H9 (cell line): ENCODE measurements at regions not wholly inside any gene's neighbourhood (a gene's known extent, or its start where the extent isn't known, plus 50 kb on each side); places are given as distances from the start of the nearest gene placed in this dataset.

Experiments used
- DNase-seq: peaks from one replicate; pipeline ENCODE4 v3.0.0-alpha.2; 2017
- H2AFZ ChIP-seq: one replicate; pipeline ENCODE4 v1.6.1; 2013; ENCODE audit warnings: mild to moderate bottlenecking, low read length, control low read depth, moderate library complexity
- H2AK5ac ChIP-seq: 2 replicates; pipeline ENCODE4 v1.6.1; 2013; ENCODE audit warnings: low read length, control low read depth, mixed read lengths; ENCODE audit not compliant: insufficient read length
- H2BK120ac ChIP-seq: one replicate; pipeline ENCODE4 v1.6.1; 2013; ENCODE audit warnings: low read depth, mild to moderate bottlenecking, low read length, control low read depth, inconsistent platforms; ENCODE audit not compliant: poor library complexity, severe bottlenecking
- H2BK12ac ChIP-seq: 2 replicates; pipeline ENCODE4 v1.6.1; 2013; ENCODE audit warnings: low read length, control low read depth, mixed read lengths, low read depth; ENCODE audit not compliant: insufficient read length
- H2BK15ac ChIP-seq: 2 replicates; pipeline ENCODE4 v1.6.1; 2013; ENCODE audit warnings: low read depth, low read length, control low read depth
- H2BK20ac ChIP-seq: one replicate; pipeline ENCODE4 v1.6.1; 2013; ENCODE audit warnings: low read depth, mild to moderate bottlenecking, low read length, control low read depth, inconsistent platforms; ENCODE audit not compliant: poor library complexity, severe bottlenecking
- H2BK5ac ChIP-seq: 2 replicates; pipeline ENCODE4 v1.6.1; 2013; ENCODE audit warnings: low read length, control low read depth, mixed read lengths; ENCODE audit not compliant: insufficient read length
- H3K14ac ChIP-seq: 2 replicates; pipeline ENCODE4 v1.6.1; 2013; ENCODE audit warnings: low read length, control low read depth; ENCODE audit not compliant: insufficient read depth
- H3K18ac ChIP-seq: 2 replicates; pipeline ENCODE4 v1.6.1; 2013; ENCODE audit warnings: low read depth, mild to moderate bottlenecking, mixed read lengths, low read length, control low read depth; ENCODE audit not compliant: insufficient read length
- H3K23ac ChIP-seq: 2 replicates; pipeline ENCODE4 v1.6.1; 2013; ENCODE audit warnings: low read length, control low read depth, mixed read lengths, low read depth; ENCODE audit not compliant: insufficient read length
- H3K23me2 ChIP-seq: 2 replicates; pipeline ENCODE4 v1.6.1; 2013; ENCODE audit warnings: low read depth, mild to moderate bottlenecking, mixed read lengths, low read length, control low read depth; ENCODE audit not compliant: insufficient read length, poor library complexity, severe bottlenecking
- H3K27ac ChIP-seq: 2 replicates; pipeline ENCODE4 v1.5.1; 2013; ENCODE audit warnings: low read length, control low read depth, mixed read lengths, low read depth; ENCODE audit not compliant: insufficient read length
- H3K27me3 ChIP-seq: 2 replicates; pipeline ENCODE4 v1.6.1; 2013; ENCODE audit warnings: low read length, control low read depth, inconsistent platforms; ENCODE audit not compliant: insufficient read depth
- H3K4ac ChIP-seq: 2 replicates; pipeline ENCODE4 v1.6.1; 2013; ENCODE audit warnings: low read depth, mild to moderate bottlenecking, control low read depth, inconsistent platforms, low read length, moderate library complexity
- H3K4me1 ChIP-seq: 2 replicates; pipeline ENCODE4 v1.6.1; 2013; ENCODE audit warnings: low read length, control low read depth, inconsistent platforms; ENCODE audit not compliant: insufficient read depth
- H3K4me2 ChIP-seq: 2 replicates; pipeline ENCODE4 v1.6.1; 2013; ENCODE audit warnings: low read length, control low read depth, mixed read lengths; ENCODE audit not compliant: insufficient read length, insufficient read depth
- H3K56ac ChIP-seq: 2 replicates; pipeline ENCODE4 v1.6.1; 2013; ENCODE audit warnings: low read depth, mild to moderate bottlenecking, mixed read lengths, low read length, control low read depth; ENCODE audit not compliant: insufficient read length
- H3K79me1 ChIP-seq: 2 replicates; pipeline ENCODE4 v1.6.1; 2013; ENCODE audit warnings: low read depth, mild to moderate bottlenecking, moderate library complexity, low read length, control low read depth, inconsistent platforms; ENCODE audit not compliant: insufficient read depth, poor library complexity, severe bottlenecking
- H3K79me2 ChIP-seq: 2 replicates; pipeline ENCODE4 v1.6.1; 2013; ENCODE audit warnings: low read length, control low read depth, inconsistent platforms; ENCODE audit not compliant: insufficient read depth
- H3K9ac ChIP-seq: 2 replicates; pipeline ENCODE4 v1.6.1; 2013; ENCODE audit warnings: low read length, control low read depth, mixed read lengths; ENCODE audit not compliant: insufficient read length; ENCODE audit errors: extremely low read depth
- H3K9me3 ChIP-seq: one replicate; pipeline ENCODE4 v1.6.1; 2013; ENCODE audit warnings: low read depth, low read length, inconsistent platforms; ENCODE audit not compliant: control insufficient read depth
- H3T11ph ChIP-seq: one replicate; pipeline ENCODE4 v1.6.1; 2013; ENCODE audit warnings: mild to moderate bottlenecking, low read length, control low read depth, inconsistent platforms
- H4K20me1 ChIP-seq: one replicate; pipeline ENCODE4 v1.6.1; 2013; ENCODE audit not compliant: control insufficient read depth, insufficient read length, insufficient read depth
- H4K5ac ChIP-seq: 2 replicates; pipeline ENCODE4 v1.6.1; 2013; ENCODE audit warnings: low read depth, mild to moderate bottlenecking, mixed read lengths, low read length, control low read depth; ENCODE audit not compliant: insufficient read length
- H4K8ac ChIP-seq: replicated peaks from 2 replicates; pipeline ENCODE4 v1.6.1; 2013; ENCODE audit warnings: low read length, control low read depth, mixed read lengths, low read depth; ENCODE audit not compliant: insufficient read length
- H4K91ac ChIP-seq: 2 replicates; pipeline ENCODE4 v1.6.1; 2013; ENCODE audit warnings: low read depth, mild to moderate bottlenecking, moderate library complexity, mixed read lengths, low read length, control low read depth; ENCODE audit not compliant: insufficient read length
- H3K27ac Mint-ChIP-seq, 3 experiments: 2 replicates in 2 of 3; 3 replicates in 1 of 3; pipeline ENCODE4 v1.8.0; 2020 to 2021; ENCODE audit warnings: mixed read lengths in 3 of 3, mild to moderate bottlenecking in 1 of 3, moderate library complexity in 1 of 3
- H3K27me3 Mint-ChIP-seq: 2 replicates; pipeline ENCODE4 v1.8.0; 2021; ENCODE audit warnings: low read depth, mild to moderate bottlenecking, moderate library complexity, mixed read lengths
- H3K36me3 Mint-ChIP-seq, 3 experiments: 2 replicates in 2 of 3; 3 replicates in 1 of 3; pipeline ENCODE4 v1.8.0; 2020 to 2021; ENCODE audit warnings: low read depth in 3 of 3, mixed read lengths in 3 of 3; ENCODE audit not compliant: insufficient read depth in 1 of 3
- H3K4me1 Mint-ChIP-seq, 2 experiments: 2 replicates each; pipeline ENCODE4 v1.8.0; 2020; ENCODE audit warnings: mixed read lengths in 2 of 2
- H3K4me3 Mint-ChIP-seq, 2 experiments: 2 replicates in 1 of 2; 3 replicates in 1 of 2; pipeline ENCODE4 v1.8.0; 2020 to 2021; ENCODE audit warnings: mild to moderate bottlenecking in 2 of 2, mixed read lengths in 2 of 2, moderate library complexity in 1 of 2
- H3K9me3 Mint-ChIP-seq, 2 experiments: 2 replicates in 1 of 2; 3 replicates in 1 of 2; pipeline ENCODE4 v1.8.0; 2020; ENCODE audit warnings: mild to moderate bottlenecking in 2 of 2, mixed read lengths in 2 of 2, moderate library complexity in 1 of 2
- WGBS: extraction: QIAGEN DNeasy Blood & Tissue Kit; methylation state at CpG from one replicate; pipeline ENCODE4 v1.1.7; 2013; ENCODE audit warnings: missing lambda C conversion rate, low lambda C conversion rate, mixed read lengths; ENCODE audit not compliant: insufficient read length; ENCODE audit errors: extremely low coverage; 5-methylcytosine and 5-hydroxymethylcytosine counted together
- TF ChIP-seq, protein P1 (sequence below): fragments of 200-600 bp; sonication (generic); conservative IDR thresholded peaks from 3 replicates; pipeline ENCODE4 v1.8.0; 2021; ENCODE audit warnings: antibody characterized with exemption, mild to moderate bottlenecking

DNA sequence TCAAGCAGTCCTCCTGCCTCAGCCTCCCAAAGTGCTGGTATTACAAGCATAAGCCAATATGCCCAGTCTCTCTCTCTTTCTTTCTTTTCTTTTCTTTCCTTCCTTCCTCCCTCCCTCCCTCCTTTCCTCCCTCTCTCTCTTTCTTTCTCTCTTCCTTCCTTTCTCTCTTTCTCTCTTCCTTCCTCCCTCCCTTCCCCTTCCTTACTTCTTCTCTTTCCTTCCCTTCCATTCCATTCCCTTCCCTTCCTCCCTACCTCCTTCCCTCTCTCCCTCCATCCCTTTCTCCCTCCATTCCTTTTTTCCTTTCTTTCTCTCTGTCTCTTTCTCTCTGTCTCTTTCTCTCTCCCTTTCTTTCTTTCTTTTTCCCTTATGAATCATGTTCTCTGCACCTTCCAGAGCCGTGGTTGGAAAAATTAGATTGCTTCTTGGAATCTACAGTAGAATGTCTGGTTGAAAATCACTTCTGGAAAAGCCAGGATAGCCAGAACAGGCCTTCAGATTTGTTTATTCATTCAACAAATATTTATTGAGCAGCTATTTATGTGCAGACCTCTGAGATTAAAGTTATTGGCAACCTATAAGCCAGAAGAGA, 68.4 kb upstream of the ARHGAP5 start:
- H3K9me3 Mint-ChIP-seq: no peaks in the 10 kb centered on the region
- H2BK120ac ChIP-seq: no peak overlapping the region
- no CpG with 5 or more reads among the region's 1 CpG for WGBS
- TF ChIP-seq, protein P1, sequence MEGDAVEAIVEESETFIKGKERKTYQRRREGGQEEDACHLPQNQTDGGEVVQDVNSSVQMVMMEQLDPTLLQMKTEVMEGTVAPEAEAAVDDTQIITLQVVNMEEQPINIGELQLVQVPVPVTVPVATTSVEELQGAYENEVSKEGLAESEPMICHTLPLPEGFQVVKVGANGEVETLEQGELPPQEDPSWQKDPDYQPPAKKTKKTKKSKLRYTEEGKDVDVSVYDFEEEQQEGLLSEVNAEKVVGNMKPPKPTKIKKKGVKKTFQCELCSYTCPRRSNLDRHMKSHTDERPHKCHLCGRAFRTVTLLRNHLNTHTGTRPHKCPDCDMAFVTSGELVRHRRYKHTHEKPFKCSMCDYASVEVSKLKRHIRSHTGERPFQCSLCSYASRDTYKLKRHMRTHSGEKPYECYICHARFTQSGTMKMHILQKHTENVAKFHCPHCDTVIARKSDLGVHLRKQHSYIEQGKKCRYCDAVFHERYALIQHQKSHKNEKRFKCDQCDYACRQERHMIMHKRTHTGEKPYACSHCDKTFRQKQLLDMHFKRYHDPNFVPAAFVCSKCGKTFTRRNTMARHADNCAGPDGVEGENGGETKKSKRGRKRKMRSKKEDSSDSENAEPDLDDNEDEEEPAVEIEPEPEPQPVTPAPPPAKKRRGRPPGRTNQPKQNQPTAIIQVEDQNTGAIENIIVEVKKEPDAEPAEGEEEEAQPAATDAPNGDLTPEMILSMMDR: no peak
- no peak overlapping the region for H2BK15ac ChIP-seq
- H4K91ac ChIP-seq: no peak overlapping the region
- no peak overlapping the region for H3K56ac ChIP-seq
- H2BK20ac ChIP-seq: no peak overlapping the region
- no peak overlapping the region for H3K23ac ChIP-seq
- no peaks in the 10 kb centered on the region for H3K79me1 ChIP-seq
- no peaks in the 10 kb centered on the region for H3K9me3 ChIP-seq
- H3K4me1 Mint-ChIP-seq: peaks cover 18 to 20% of the 10 kb centered on the region in 2 experiments
- no peaks in the 10 kb centered on the region for H4K20me1 ChIP-seq
- H3K4me2 ChIP-seq: no peak overlapping the region
- no peak overlapping the region for H3T11ph ChIP-seq
- no peaks in the 10 kb centered on the region; the same call in 1 of the 2 replicates for H3K27me3 Mint-ChIP-seq
- no peaks in the 10 kb centered on the region for H3K27me3 ChIP-seq
- H3K27ac Mint-ChIP-seq: no peak overlapping the region
- H3K79me2 ChIP-seq: no peaks in the 10 kb centered on the region
- DNase-seq: no peak
- no peak overlapping the region for H3K18ac ChIP-seq
- H4K5ac ChIP-seq: no peak overlapping the region
- no peak overlapping the region for H4K8ac ChIP-seq
- H3K4ac ChIP-seq: no peak overlapping the region
- no peak overlapping the region for H3K4me3 Mint-ChIP-seq
- no peak overlapping the region for H2AK5ac ChIP-seq
- H3K4me1 ChIP-seq: no peaks in the 10 kb centered on the region
- no peak overlapping the region for H3K14ac ChIP-seq
- H3K9ac ChIP-seq: no peak overlapping the region
- H2BK5ac ChIP-seq: no peak overlapping the region
- H3K27ac ChIP-seq: no peak overlapping the region
- H3K23me2 ChIP-seq: no peaks in the 10 kb centered on the region
- H2BK12ac ChIP-seq: no peak overlapping the region
- H2AFZ ChIP-seq: no peak overlapping the region
- no peaks in the 10 kb centered on the region for H3K36me3 Mint-ChIP-seq
